GM18867 (cell line): ENCODE measurements at regions not wholly inside any gene's neighbourhood (a gene's known extent, or its start where the extent isn't known, plus 50 kb on each side); places are given as distances from the start of the nearest gene placed in this dataset.
A peak's percentile ranks its signal among the peaks of the same experiment; 100 is the strongest.
"Not testable (repeated sequence)": the region's sequence is repeated elsewhere in the genome, so short reads cannot be mapped to it uniquely, and the experiment has no call there.

Experiments
- ATAC-seq: cut with Tn5 transposase; IDR thresholded peaks from one replicate; pipeline ENCODE4 v1.9.1; 2021; ENCODE audit warnings: mild to moderate bottlenecking, moderate library complexity; ENCODE audit not compliant: unreplicated experiment

GRCh38 chr3:18562364-18563154, 137.4 kb upstream of the SATB1 start:
- ATAC-seq, result no peak

DNA sequence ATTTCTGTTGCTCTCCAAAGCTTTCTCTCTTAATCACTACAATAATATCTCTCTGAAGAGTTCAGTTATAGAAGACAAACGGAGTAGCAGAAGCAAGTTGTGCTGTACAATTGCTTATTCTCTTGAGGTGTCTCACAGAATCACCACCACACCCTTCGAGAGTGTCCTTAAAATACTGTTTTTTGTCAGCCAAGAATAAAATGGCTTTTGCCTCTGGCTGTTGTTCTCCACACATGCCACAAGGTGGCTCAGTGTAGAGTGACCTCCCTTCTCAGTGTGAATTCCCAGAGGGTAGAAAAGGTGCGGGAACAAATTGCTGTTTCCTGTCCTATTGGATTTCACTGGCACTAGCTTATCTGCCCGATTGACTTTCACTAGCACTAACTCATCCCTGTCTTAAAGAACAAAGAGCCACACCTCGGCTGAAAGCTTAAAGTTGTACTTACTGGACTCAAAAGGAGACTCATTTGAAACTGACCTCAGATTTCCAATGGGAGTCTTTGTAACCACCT, 134.2 kb upstream of the SATB1 start:
- peak; percentile 66 for ATAC-seq

- ATAC-seq, result no peak
Observed at GRCh38 chr3:18558507-18558906, 133.4 kb upstream of the SATB1 start.

GRCh38 chr3:18557216-18557615, 132.1 kb upstream of the SATB1 start:
- no peak for ATAC-seq

GRCh38 chr3:18556503-18557135, 131.5 kb upstream of the SATB1 start:
- ATAC-seq, result peak; percentile 80

- ATAC-seq, result peak; percentile 26
Observed at GRCh38 chr3:18556001-18556408, 130.9 kb upstream of the SATB1 start.

- ATAC-seq, result not testable (repeated sequence)
Observed at GRCh38 chr3:18552579-18553105, 127.5 kb upstream of the SATB1 start.

- ATAC-seq, result no peak
Observed at GRCh38 chr3:18546632-18547031, 121.5 kb upstream of the SATB1 start.

- ATAC-seq, result no peak
Observed at GRCh38 chr3:18544146-18544545, 119.0 kb upstream of the SATB1 start.

DNA sequence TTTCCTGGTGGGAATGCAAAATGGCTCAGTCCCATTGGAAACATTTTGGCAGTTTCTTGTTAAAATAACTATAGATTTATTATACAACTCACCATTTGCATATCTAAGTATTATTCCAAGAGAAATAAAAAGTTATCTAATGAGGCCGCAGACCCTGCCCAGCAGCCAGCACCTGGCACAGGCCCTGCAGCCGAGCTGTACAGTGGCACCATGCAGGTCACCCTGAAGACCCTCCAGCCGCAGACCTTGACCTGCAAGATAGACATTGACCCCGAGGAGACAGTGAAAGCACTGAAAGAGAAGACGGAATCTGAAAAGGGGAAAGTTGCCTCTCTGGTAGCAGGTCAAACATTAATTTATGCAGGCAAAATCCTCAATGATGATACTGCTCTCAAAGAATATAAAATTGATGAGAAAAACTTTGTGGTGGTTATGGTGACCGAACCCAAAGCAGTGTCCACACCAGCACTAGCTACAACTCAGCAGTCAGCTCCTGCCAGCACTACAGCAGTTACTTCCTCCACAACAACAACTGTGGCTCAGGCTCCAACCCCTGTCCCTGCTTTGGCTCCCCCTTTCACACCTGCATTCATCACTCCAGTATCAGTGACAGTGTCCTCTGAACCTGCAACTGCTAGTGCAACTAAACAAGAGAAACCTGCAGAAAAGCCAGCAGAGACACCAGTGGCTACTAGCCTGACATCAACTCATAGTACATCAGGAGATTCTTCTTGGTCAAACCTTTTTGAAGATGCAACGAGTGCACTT, 113.5 kb upstream of the SATB1 start:
- no peak for ATAC-seq

DNA sequence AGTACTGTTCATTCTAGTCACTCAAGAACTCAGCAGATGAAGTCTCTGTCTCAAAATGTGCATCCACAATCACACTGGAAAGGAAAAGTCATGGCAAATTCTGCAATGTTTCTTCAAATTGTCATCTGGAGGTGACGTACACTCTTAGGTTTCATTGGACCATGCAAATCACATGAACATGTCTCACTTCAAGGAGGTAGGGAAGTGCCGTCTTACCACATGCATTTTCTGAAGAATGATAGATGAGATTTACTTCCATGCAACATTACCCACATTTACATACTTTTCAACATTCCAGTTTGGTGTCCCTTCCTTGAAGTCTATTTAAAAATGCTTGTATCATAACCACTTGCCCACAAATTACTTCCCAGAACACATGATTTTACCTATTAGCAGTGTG, 107.9 kb upstream of the SATB1 start:
- no peak for ATAC-seq

DNA sequence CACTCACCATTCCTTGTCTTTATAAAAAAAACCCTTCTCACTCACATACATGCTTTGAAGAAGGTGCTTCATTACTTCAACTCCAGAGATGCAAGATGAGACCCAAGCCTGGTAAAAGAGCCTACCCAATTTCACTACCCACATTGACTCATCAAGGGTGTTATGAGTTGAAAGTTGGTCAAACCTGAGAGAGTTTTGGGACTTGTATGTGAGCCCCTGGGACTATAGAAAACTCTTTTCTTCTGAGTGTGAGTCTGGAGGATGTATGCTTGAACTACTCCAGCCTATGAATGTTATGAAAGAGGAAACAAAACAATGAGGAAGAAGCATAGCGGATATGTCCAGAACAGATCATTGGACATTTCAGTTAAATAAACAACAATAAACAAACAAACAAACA, 106.5 kb upstream of the SATB1 start:
- ATAC-seq, result peak; percentile 74

- ATAC-seq, result no peak
Observed at GRCh38 chr3:18529631-18530030, 104.5 kb upstream of the SATB1 start.

- ATAC-seq, result no peak
Observed at GRCh38 chr3:18527691-18528090, 102.6 kb upstream of the SATB1 start.

- ATAC-seq, result no peak
Observed at GRCh38 chr3:18526667-18527066, 101.5 kb upstream of the SATB1 start.

DNA sequence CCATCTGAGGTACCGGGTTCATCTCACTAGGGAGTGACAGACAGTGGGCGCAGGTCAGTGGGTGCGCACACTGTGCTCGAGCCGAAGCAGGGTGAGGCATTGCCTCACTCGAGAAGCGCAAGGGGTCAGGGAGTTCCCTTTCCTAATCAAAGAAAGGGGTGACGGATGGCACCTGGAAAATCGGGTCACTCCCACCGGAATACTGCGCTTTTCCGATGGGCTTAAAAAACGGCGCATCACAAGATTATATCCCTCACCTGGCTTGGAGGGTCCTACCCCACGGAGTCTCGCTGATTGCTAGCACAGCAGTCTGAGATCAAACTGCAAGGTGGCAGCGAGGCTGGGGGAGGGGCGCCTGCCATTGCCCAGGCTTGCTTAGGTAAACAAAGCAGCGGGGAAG, 91.0 kb upstream of the SATB1 start:
- ATAC-seq, result not testable (repeated sequence)

GRCh38 chr3:18513091-18513490, 88.0 kb upstream of the SATB1 start:
- no peak for ATAC-seq

GRCh38 chr3:18512007-18512406, 86.9 kb upstream of the SATB1 start:
- ATAC-seq, result no peak

GRCh38 chr3:18510947-18511346, 85.8 kb upstream of the SATB1 start:
- no peak for ATAC-seq

DNA sequence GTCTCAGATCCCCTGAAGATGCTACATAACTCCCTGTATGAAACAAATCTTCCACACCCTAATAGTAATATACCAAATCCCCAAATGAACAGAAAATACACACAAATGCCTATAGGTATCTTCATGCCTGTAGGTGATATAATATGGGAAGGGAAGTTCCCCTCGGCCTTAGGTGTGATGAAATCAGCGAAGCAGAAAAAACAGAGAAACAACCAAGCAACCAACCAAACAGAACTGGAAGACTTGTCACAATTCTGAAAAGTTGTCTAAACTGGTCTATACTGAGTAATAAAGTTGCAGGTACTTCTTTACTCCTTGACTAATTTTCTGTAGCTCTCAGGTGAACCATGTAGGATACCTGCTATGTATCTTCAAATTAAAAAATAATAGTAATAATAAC, 82.2 kb upstream of the SATB1 start:
- no peak for ATAC-seq

DNA sequence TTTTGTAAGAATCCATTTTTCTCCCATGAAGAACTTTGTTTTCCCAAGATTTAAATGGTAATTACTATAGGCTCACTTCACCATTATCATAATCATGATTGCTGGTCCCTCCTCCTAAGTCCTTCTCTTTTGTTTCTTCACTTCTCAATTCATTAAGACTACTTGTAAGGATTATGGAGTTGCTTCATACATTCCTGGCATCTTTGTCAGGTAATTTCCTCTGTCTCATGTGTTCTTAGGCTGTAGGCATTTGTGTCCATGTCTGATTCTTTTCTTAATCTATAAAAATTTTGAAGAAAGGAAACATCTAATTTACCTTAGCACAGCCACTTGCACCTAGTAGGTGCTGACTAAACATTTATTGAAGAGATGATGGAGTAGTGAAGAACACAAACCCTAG, 79.9 kb upstream of the SATB1 start:
- no peak for ATAC-seq
